HFF-Myc (cell line): ENCODE measurements at regions not wholly inside any gene's neighbourhood (a gene's known extent, or its start where the extent isn't known, plus 50 kb on each side); places are given as distances from the start of the nearest gene placed in this dataset.

Experiments
- DNase-seq: peaks from one replicate; pipeline ENCODE4 v3.0.0-alpha.2; 2011; ENCODE audit warnings: low read depth; ENCODE audit errors: extremely low read depth
- H3K4me3 ChIP-seq: replicated peaks from 2 replicates; pipeline ENCODE4 v1.5.1; 2011; ENCODE audit warnings: low read depth, mild to moderate bottlenecking, control low read depth, low read length
- TF ChIP-seq, protein P1 (sequence below): IDR thresholded peaks from 2 replicates; pipeline ENCODE4 v1.5.1; 2012; ENCODE audit warnings: mild to moderate bottlenecking, low read depth, low read length, control low read depth; ENCODE audit errors: missing control alignments

DNA sequence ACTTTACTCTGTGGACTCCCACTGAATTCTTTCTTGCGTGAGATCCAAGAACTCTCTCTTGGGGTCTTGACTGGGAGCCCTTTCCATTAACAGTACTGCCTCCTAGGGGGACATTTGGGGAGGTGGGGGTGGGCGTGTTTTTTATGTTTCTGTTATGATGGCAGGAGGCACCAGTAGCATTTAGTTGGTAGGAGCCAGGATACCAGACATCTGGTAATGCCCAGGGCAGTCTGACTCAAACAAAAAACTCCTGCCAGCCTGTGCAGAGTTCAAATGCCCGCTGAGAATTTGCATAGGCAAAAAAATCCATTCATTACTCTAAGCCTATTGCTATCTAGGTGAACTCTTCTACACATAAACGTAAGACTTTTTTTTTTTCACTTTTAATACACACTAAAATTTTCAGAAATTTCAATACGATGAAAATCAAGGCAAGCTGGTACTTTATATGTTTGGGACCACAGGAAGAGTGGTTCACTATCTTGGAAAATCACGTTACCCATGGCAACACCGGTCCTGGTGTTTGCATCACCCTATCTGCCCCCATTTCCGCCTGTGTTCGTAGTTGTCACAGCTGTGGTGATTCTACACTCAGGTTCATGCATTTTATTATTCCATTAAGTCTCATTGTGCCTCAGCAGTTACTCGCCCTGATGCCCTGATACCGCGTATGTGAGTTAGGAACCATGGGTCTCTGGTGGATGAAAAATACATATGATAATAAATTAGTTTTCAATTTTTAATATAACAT lies 121.1 kb upstream of the XYLT1 start:
- TF ChIP-seq, protein P1, sequence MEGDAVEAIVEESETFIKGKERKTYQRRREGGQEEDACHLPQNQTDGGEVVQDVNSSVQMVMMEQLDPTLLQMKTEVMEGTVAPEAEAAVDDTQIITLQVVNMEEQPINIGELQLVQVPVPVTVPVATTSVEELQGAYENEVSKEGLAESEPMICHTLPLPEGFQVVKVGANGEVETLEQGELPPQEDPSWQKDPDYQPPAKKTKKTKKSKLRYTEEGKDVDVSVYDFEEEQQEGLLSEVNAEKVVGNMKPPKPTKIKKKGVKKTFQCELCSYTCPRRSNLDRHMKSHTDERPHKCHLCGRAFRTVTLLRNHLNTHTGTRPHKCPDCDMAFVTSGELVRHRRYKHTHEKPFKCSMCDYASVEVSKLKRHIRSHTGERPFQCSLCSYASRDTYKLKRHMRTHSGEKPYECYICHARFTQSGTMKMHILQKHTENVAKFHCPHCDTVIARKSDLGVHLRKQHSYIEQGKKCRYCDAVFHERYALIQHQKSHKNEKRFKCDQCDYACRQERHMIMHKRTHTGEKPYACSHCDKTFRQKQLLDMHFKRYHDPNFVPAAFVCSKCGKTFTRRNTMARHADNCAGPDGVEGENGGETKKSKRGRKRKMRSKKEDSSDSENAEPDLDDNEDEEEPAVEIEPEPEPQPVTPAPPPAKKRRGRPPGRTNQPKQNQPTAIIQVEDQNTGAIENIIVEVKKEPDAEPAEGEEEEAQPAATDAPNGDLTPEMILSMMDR, result no peak

DNA sequence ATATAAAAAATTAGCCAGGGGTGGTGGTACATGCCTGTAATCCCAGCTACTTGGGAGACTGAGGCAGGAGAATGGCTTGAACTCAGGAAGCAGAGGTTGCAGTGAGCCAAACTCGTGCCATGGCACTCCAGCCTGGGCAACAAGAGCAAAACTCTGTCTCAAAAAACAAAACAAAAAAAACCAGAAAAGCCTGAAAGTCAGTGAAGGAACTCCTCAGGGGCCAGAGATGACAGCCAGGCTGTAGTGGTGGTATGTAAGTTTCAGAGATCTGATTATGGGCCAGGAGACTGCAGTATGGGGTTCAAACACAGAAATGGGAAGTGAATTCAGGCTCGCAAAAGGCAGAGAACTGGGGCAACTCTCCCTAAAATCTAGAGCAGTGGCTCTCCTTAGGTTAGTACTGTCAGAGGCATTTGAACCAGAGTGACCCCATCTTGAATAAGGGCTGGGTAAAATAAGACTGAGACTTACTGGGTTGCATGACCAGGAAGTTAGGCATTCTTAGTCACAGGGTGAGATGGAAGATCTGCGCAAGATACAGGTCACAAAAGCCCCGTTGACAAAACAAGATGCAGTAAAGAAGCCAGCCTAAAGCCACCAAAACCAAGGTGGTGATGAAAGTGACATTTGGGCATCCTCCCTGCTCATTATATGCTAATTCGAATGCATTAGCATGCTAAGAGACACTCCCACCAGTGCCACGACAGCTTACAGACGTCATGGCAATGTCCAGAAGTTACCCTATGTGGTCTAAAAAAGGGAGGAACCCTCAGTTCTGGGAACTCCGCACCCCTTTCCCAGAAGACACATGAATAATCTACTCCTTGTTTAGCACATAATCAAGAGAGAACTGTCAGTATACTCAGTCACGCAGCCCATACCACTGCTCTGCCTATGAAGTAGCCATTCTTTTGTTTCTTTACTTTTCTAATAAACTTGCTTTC lies 120.2 kb upstream of the XYLT1 start:
- no peak overlapping the region for H3K4me3 ChIP-seq
- DNase-seq, result no peak
- TF ChIP-seq, protein P1, result no peak

More for the DNA sequence above, 121.1 kb upstream of the XYLT1 start:
- H3K4me3 ChIP-seq, result no peak overlapping the region
- DNase-seq, result no peak

DNA sequence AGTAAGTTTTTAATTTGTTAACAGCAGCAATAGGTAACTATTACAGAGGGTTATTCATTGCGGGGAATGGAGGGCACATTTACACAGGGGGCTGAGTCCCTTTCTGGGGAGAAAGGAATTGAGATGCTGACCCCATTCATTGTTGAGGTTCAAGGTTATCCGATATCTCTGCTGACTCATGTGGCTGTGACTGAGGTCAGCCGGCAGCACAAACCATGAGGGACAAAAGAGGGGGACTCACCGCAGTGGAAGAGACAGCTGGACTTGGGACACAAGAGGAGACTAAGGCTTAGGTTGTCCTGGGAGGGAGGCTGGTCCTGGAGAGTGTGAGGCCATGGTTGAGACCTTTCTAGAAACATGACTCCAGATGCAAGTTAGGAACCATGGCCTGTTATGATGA lies 119.1 kb upstream of the XYLT1 start:
- TF ChIP-seq, protein P1, result no peak
- no peak for DNase-seq

GRCh38 chr16:17585449-17586074 lies 114.8 kb upstream of the XYLT1 start:
- DNase-seq, result no peak
- TF ChIP-seq, protein P1, result no peak

More for the DNA sequence above, 119.1 kb upstream of the XYLT1 start:
- no peak overlapping the region for H3K4me3 ChIP-seq

DNA sequence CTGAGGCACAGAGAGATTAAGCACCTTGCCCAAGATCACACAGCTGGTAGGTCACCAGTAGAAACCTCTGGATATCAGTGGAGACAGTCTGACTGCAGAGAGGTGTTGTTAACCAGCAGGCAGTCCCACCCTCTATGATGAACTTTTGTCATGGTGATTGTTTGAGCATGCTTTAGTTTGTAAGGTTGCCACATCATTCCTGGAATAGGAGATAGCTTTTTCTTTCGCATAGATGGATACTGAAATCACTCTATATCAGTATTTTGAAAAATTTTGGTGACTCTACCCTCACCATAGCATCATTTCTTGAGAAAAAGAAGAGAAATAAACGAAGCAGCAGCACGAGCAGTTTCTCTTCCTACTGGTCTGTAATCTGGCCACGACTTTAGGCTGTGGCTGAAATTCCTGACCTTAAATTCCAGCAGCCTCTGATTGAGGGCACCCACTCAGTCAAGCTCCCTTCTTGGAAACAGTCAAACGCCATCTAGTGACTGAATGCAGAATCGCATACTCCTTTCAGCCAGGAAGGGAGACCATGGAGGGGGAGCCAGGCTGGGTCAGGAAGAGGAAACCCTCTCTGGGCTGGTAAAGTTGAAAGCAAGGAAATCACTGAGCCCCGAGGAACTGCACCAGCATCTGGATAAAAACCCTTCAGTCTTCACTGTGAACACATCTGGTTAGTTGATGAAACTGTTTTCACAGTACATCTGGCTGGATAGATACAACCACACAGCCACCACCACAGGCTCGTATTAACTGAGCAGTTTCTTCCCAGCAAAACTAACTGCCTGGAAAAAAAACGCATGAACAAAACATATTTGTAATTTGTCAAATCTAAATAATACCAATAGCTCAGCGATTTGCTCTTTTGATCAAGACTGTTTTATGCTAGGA lies 108.5 kb upstream of the XYLT1 start:
- DNase-seq, result peak; percentile 87
- H3K4me3 ChIP-seq, result no peak overlapping the region

More at GRCh38 chr16:17585449-17586074, 114.8 kb upstream of the XYLT1 start:
- no peak overlapping the region for H3K4me3 ChIP-seq

More for the DNA sequence above, 108.5 kb upstream of the XYLT1 start:
- TF ChIP-seq, protein P1, result peak; percentile 94
